Gastroesophageal sphincter (tissue), 3 donors: ENCODE measurements at regions not wholly inside any gene's neighbourhood (a gene's known extent, or its start where the extent isn't known, plus 50 kb on each side); places are given as distances from the start of the nearest gene placed in this dataset.

ENCODE experiments used
- EP300 ChIP-seq: sonication (generic); formaldehyde crosslinking; IDR thresholded peaks from one replicate; pipeline ENCODE4 v1.6.1; 2017; ENCODE audit warnings: antibody characterized with exemption, mild to moderate bottlenecking
- POLR2AphosphoS5 ChIP-seq: sonication (generic); formaldehyde crosslinking; IDR thresholded peaks from one replicate; pipeline ENCODE4 v1.6.1; 2017; ENCODE audit warnings: antibody characterized with exemption
- TF ChIP-seq, protein P1 (sequence below), 4 experiments: fragments of 200-600 bp in 2 of 4; fragments of 450-650 bp in 2 of 4; sonication (generic) in 1 of 4; IDR thresholded peaks; one replicate each; pipeline ENCODE4 v1.5.1; 2017 to 2019; ENCODE audit warnings: antibody characterized with exemption in 4 of 4, mild to moderate bottlenecking in 2 of 4, moderate library complexity in 2 of 4

DNA sequence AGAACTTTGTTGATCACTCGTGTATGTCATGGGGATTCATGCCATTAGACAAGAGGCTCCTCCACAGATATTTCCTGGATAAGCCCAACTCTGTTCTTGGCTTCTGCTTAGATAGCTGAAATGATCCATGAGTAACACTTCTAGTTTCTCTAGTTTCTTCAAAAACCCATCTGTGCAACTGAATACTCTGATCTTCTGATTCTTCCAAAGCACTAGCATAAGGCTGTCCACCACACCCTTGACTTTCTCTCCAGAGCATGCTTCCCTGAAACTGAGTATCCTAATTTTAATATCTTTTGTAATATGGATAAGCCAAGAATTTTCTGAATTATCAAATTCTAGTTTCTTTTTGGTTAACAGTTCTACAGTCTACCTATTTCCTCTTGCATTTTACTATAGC, 118.6 kb upstream of the TAPT1 start:
- TF ChIP-seq, protein P1, sequence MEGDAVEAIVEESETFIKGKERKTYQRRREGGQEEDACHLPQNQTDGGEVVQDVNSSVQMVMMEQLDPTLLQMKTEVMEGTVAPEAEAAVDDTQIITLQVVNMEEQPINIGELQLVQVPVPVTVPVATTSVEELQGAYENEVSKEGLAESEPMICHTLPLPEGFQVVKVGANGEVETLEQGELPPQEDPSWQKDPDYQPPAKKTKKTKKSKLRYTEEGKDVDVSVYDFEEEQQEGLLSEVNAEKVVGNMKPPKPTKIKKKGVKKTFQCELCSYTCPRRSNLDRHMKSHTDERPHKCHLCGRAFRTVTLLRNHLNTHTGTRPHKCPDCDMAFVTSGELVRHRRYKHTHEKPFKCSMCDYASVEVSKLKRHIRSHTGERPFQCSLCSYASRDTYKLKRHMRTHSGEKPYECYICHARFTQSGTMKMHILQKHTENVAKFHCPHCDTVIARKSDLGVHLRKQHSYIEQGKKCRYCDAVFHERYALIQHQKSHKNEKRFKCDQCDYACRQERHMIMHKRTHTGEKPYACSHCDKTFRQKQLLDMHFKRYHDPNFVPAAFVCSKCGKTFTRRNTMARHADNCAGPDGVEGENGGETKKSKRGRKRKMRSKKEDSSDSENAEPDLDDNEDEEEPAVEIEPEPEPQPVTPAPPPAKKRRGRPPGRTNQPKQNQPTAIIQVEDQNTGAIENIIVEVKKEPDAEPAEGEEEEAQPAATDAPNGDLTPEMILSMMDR (IDR thresholded peaks at IDR 0.05): no peak
- TF ChIP-seq EP300: no peak
- no peak for TF ChIP-seq POLR2AphosphoS5
